ENCODE measurements at regions not wholly inside any gene's neighbourhood (a gene's known extent, or its start where the extent isn't known, plus 50 kb on each side); places are given as distances from the start of the nearest gene placed in this dataset.

GRCh38 chr1:238916828-238917227 lies 469.5 kb upstream of the CHRM3 start:
- no peak for TF ChIP-seq EZH2 (optimal IDR thresholded peaks at IDR 0.05; ENCODE audit: low read depth, low read length)
- TF ChIP-seq, protein P1, sequence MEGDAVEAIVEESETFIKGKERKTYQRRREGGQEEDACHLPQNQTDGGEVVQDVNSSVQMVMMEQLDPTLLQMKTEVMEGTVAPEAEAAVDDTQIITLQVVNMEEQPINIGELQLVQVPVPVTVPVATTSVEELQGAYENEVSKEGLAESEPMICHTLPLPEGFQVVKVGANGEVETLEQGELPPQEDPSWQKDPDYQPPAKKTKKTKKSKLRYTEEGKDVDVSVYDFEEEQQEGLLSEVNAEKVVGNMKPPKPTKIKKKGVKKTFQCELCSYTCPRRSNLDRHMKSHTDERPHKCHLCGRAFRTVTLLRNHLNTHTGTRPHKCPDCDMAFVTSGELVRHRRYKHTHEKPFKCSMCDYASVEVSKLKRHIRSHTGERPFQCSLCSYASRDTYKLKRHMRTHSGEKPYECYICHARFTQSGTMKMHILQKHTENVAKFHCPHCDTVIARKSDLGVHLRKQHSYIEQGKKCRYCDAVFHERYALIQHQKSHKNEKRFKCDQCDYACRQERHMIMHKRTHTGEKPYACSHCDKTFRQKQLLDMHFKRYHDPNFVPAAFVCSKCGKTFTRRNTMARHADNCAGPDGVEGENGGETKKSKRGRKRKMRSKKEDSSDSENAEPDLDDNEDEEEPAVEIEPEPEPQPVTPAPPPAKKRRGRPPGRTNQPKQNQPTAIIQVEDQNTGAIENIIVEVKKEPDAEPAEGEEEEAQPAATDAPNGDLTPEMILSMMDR (IDR thresholded peaks at IDR 0.05; ENCODE audit: low read length): no peak
- no peak for TF ChIP-seq EZH2phosphoT487 (IDR thresholded peaks at IDR 0.05; ENCODE audit: low read length)

Data from MM.1S (cell line).